GM18907 (cell line): ENCODE measurements at regions not wholly inside any gene's neighbourhood (a gene's known extent, or its start where the extent isn't known, plus 50 kb on each side); places are given as distances from the start of the nearest gene placed in this dataset.
A peak's percentile ranks its signal among the peaks of the same experiment; 100 is the strongest.

Source experiments
- ATAC-seq: cut with Tn5 transposase; IDR thresholded peaks from one replicate; pipeline ENCODE4 v1.9.1; 2021; ENCODE audit warnings: mild to moderate bottlenecking, moderate library complexity; ENCODE audit not compliant: unreplicated experiment

GRCh38 chr9:1462626-1463308 lies 412.6 kb downstream of the DMRT2 start:
- ATAC-seq: no peak

DNA sequence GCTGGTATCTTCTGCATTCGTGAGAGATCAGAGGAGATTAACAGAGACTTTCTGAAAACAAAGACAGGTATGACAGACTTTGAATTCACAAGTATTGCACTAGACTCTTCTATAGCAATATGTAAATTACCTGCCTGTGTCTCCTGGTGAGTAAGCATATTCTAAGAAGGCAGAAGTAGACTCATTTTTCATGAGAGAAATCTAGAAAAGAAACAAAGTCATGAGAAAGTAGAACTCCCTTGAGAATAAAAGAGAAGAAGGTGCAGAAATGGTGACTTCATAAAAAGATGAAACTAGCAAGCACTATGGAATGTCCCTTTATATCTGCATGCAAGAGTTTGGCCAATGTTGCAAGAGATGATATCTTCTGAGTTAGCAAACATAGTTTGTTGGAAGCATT lies 419.8 kb downstream of the DMRT2 start:
- ATAC-seq: peak; percentile 93

DNA sequence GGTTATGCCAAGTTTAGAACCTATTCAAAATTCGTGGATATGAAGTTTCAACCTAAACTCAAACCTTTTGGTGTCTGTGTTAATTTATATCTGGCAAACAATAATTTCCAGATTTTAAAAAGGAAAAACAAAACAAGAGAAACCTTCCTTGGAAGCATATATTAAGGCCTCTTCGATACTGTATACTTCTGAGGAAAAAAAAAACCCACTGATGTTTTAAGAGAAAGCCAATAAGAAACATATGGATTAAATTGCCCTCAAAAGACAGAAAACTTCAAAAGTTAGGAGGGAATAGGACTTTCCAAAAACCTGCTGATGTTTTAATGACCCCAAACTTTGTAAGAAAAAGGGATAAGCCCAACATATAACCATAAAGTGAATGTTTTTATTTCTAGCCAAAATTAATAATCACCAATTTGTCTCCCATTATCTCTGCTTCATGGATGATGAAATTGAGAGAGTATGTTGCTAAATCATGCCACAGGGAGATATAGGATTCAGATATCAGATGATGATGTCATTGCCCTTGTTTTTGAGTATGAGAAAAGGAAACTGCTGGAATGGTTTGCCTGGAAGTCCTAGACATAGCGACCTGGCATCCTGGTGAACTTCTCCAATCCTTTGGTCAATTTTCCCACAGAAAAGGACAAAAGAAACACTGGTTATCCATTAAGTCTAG lies 423.9 kb downstream of the DMRT2 start:
- ATAC-seq: no peak

DNA sequence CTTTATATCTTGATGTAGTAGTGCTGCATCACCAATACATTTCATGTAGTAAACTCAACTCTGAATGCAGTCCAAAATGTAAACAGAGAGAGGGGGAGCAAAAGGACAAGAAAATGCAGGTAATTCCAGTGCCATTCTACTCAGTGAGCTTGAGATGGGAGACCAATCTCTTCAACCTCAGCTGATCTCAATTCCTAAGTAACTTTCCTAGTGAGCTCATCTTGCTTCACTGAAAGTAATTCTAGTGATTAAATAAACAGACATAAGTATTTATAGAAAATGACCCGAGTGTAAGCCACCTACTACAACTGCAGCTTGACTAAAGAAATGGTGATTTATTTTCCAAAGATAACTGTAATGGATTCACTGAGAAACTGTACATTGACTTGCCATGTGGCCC lies 424.5 kb downstream of the DMRT2 start:
- no peak for ATAC-seq

DNA sequence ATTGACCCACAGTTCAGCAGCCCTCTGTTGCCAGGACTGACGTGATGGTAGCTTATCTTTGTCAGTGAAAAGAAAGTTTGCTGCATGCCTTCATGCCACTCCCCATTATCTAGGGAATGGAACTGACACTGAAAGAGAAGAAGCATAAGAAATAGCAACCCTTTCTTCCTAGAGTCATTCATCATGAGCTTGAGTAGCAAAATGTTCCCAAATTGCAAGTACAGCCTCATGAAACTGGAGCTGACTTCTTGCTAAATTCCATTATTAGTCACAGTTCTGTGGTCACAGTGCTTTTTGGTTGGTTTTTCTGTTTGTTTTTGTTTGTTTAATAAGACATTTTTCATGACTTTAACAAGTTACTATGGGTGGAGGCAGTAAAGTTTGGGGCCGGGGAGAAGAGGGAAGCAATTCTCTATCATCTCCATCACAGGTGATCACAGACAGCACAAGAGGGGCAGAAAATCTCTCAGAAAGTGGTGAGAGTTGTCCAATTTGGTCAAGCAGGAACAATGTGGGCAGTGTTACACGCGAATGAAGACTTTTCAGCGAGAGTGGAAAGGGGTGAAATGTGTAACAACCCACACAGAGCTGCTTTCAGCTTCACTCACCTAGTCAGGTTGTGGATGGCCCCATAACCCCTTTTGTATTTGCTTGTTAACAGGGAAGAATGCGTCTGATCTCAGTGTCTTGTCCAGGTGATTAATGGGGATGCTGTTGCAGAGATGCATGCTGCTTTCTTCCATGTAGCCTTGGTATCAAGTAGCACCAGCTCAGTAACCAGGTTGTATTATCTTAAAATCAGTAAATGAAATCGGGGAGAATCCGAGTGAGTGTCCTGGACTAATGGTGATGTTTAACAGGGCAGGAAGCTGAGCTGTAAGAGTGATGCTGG lies 440.4 kb downstream of the DMRT2 start:
- ATAC-seq: peak; percentile 78

- ATAC-seq: no peak
Measured at GRCh38 chr9:1492156-1492555, 442.0 kb downstream of the DMRT2 start.

GRCh38 chr9:1495282-1496030 lies 445.3 kb downstream of the DMRT2 start:
- no peak for ATAC-seq

GRCh38 chr9:1505489-1505888 lies 455.3 kb downstream of the DMRT2 start:
- ATAC-seq: no peak

DNA sequence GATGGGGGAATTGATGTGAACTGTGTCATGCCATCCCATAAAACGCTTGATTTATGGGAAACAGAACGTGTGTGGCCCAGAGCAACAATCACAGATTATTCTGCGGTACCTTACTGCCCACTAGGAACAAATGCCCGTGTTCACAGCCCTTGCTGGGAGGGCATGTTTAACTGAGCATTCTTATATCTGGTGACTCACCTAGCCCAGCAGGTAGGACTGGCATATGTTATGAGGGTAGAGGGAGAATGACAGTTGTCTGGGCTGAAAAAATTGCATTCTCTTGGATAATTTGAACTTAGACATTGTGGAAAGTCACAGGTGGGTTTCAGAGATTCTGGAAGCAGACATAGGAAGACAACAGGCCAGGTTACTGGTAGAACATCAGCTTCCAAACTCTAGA lies 460.6 kb downstream of the DMRT2 start:
- ATAC-seq: no peak

GRCh38 chr9:1513105-1513504 lies 462.9 kb downstream of the DMRT2 start:
- no peak for ATAC-seq

GRCh38 chr9:1514250-1514649 lies 464.1 kb downstream of the DMRT2 start:
- ATAC-seq: no peak

DNA sequence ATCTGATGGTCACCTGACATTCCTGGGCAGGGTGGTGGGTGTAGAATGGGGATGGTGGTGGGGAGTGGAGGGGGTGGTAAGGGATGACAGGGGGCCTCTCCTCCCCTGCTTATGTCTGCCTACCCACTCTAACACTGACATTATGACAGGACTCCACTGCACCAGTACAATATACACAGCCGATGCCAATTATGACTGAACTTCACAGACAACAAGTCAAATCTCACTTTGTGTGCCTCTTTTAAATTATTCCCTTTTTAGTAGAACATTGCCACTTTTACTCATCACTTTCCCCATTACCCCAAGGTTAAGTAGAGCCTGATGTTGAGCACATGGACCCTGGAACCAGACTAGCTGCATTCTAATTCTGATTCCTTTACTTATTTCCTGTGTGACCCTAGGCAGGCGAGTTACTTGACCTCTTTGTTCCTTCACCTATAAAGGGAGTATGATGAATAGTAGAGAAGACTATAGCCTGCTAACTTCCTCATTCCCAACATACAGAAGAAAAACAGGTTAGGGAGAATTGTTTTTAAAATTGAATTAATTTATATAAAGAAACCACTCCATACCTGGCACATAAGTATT lies 464.7 kb downstream of the DMRT2 start:
- ATAC-seq: no peak

GRCh38 chr9:1515557-1515956 lies 465.4 kb downstream of the DMRT2 start:
- no peak for ATAC-seq

DNA sequence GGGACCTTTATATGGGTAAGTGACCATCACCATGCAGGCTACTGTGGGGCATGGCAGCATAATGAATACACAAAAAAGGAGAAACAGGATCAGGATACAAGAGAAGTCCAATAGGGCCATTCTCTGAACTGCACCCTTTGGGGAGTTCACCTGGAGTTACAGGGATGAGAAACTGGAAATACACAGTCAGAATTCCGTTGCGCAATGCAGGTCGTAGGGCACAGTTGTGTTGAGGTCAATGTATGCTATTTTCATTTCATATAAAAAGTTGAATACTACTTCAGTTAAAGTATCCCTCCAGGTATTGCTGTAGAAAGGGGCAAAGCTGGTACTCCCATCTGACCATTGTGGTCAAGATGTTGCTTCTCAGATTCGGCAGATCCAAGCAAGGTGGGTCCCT lies 471.4 kb downstream of the DMRT2 start:
- ATAC-seq: no peak

GRCh38 chr9:1522219-1522767 lies 472.1 kb downstream of the DMRT2 start:
- peak; percentile 82 for ATAC-seq

GRCh38 chr9:1528456-1528855 lies 478.3 kb downstream of the DMRT2 start:
- ATAC-seq: no peak

DNA sequence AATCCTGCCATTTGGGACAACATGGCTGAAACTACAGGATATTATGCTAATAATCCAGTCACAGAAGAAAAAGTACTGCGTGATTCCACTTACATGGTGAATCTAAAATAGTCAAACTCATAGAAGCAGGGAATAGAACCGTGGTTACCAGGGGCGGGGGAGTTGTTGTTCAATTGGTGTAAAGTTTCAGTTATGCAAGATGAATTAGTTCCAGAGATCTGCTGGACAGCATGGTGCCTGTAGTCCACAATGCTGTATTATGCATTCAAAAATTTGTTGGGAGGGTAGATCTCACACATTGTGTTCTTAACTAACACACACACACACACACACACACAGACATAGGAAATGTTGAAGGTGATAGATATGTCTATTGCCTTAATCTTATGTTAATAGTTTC lies 480.5 kb downstream of the DMRT2 start:
- ATAC-seq: no peak

- ATAC-seq: no peak
Measured at GRCh38 chr9:1531424-1531823, 481.3 kb downstream of the DMRT2 start.

- ATAC-seq: no peak
Measured at GRCh38 chr9:1532171-1532570, 482.0 kb downstream of the DMRT2 start.

- ATAC-seq: peak; percentile 69
Measured at GRCh38 chr9:1535051-1535450, 480.1 kb upstream of the SMARCA2 start.
